ENCODE measurements at regions not wholly inside any gene's neighbourhood (a gene's known extent, or its start where the extent isn't known, plus 50 kb on each side); places are given as distances from the start of the nearest gene placed in this dataset.

DNA sequence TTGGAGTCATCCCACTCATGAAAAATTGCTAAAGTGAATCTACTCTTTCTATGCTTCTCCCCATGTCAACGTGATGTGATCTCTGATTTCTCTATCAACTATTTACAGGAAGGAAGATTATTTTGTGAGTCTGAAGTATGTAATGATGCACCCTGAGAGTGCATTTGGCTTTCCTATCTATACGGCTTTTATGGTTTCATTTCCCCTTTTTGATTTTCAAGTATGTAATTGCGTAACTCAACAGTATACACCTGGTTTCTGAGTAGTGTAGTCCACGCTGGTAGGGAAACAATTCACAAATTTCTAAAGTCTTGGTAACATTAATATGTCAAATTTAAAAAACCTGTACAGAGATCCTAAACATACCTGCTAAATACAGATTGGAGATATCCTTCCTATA, 194.7 kb upstream of the SEMA3A start:
- H3K4me3 ChIP-seq, result no peak overlapping the region
- no peak for DNase-seq (ENCODE audit: low spot score in 2 of 2)
- no peaks in the 10 kb centered on the region for H3K27me3 ChIP-seq
- TF ChIP-seq EP300 (IDR thresholded peaks at IDR 0.05), result no peak
- TF ChIP-seq POLR2A (IDR thresholded peaks at IDR 0.05), result no peak
- TF ChIP-seq, protein P1, sequence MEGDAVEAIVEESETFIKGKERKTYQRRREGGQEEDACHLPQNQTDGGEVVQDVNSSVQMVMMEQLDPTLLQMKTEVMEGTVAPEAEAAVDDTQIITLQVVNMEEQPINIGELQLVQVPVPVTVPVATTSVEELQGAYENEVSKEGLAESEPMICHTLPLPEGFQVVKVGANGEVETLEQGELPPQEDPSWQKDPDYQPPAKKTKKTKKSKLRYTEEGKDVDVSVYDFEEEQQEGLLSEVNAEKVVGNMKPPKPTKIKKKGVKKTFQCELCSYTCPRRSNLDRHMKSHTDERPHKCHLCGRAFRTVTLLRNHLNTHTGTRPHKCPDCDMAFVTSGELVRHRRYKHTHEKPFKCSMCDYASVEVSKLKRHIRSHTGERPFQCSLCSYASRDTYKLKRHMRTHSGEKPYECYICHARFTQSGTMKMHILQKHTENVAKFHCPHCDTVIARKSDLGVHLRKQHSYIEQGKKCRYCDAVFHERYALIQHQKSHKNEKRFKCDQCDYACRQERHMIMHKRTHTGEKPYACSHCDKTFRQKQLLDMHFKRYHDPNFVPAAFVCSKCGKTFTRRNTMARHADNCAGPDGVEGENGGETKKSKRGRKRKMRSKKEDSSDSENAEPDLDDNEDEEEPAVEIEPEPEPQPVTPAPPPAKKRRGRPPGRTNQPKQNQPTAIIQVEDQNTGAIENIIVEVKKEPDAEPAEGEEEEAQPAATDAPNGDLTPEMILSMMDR (IDR thresholded peaks at IDR 0.05), result no peak
- 84% methylated on average over 4 of the region's 4 CpGs for WGBS, 2 donors
- H3K9me3 ChIP-seq, result no peaks in the 10 kb centered on the region
- no peaks in the 10 kb centered on the region for H3K4me1 ChIP-seq
- H3K27ac ChIP-seq, result no peak overlapping the region
- H3K36me3 ChIP-seq, result no peaks in the 10 kb centered on the region

DNA sequence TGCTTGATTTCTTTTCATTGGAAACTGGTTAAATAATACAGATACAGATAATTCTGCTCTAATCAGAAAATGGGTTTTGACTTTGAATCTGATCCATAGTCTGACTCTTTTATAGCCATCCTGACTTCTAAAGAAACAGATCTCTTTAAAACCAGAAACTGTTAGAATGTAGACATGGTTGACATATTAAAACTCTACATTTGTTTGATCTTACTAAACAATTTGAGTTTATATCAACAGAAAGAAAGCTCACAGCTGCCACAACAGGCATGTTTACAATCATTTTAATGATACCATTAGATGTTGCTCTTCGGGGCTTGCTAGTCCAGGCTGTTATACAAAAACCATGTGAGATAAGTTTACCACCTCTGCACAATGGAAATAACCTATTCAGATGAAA, 193.0 kb upstream of the SEMA3A start:
- Histone ChIP-seq H3K4me3 (no peak overlapping the region), H3K9me3 (no peaks in the 10 kb centered on the region), H3K27me3 (no peaks in the 10 kb centered on the region), H3K36me3 (no peaks in the 10 kb centered on the region), H3K4me1 (no peaks in the 10 kb centered on the region), H3K27ac (no peak overlapping the region)
- 63 to 74% methylated on average over 1 of the region's 1 CpG for WGBS, 2 donors
- DNase-seq (ENCODE audit: low spot score in 2 of 2), result no peak
- no peak for TF ChIP-seq EP300 (IDR thresholded peaks at IDR 0.05)
- TF ChIP-seq, protein P1 (IDR thresholded peaks at IDR 0.05), result no peak
- no peak for TF ChIP-seq POLR2A (IDR thresholded peaks at IDR 0.05)

DNA sequence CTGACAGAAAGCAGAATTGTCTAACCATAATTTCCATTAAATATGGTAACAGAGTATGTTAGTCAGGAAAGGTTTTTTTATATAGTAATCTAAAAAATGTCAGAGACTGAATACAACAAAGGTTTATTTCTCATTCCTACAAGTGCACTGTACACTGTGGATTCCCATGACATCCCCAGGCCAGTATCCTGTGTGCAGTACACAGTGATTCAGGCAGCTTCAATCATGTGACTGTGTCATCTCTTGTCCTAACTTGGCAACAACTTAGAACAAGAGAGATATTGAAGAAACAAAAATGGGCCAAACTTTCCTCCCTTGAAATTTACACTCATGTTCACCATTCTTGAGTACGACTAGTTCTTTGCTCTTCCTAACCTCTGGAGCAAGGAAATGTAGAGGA, 189.8 kb upstream of the SEMA3A start:
- no peaks in the 10 kb centered on the region for H3K27me3 ChIP-seq
- DNase-seq (ENCODE audit: low spot score in 2 of 2), result no peak
- H3K27ac ChIP-seq, result no peak overlapping the region
- no peaks in the 10 kb centered on the region for H3K36me3 ChIP-seq
- H3K4me3 ChIP-seq, result no peak overlapping the region
- no peaks in the 10 kb centered on the region for H3K4me1 ChIP-seq
- TF ChIP-seq EP300 (IDR thresholded peaks at IDR 0.05) (no peak), POLR2A (IDR thresholded peaks at IDR 0.05) (no peak)
- TF ChIP-seq, protein P1 (IDR thresholded peaks at IDR 0.05), result no peak
- WGBS, 2 donors, result 50% methylated on average over 1 of the region's 1 CpG
- no peaks in the 10 kb centered on the region for H3K9me3 ChIP-seq

DNA sequence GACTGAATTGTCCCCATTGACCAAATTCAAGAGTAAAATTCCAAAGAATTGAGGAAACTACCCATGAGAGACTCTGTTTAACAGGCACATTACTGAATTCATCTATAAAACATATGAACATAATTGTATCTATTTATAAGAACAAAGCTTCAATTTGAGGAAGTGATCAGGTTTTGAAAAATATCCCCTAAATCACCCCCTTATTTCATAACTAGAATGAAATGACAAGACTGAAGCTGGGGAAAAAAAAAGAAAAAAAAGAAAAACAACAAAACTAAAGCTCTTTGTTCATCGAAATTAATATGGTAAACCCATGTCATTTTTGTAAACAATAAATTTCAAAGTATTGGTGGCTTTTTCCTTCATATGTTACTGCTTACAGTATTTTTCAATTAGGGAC, 184.9 kb upstream of the SEMA3A start:
- H3K4me1 ChIP-seq, result no peaks in the 10 kb centered on the region
- no peak overlapping the region for H3K4me3 ChIP-seq
- H3K36me3 ChIP-seq, result no peaks in the 10 kb centered on the region
- 58 to 61% methylated on average over 1 of the region's 1 CpG for WGBS, 2 donors
- no peaks in the 10 kb centered on the region for H3K9me3 ChIP-seq
- no peak for DNase-seq (ENCODE audit: low spot score in 2 of 2)
- TF ChIP-seq EP300 (IDR thresholded peaks at IDR 0.05) (no peak), POLR2A (IDR thresholded peaks at IDR 0.05) (no peak)
- TF ChIP-seq, protein P1 (IDR thresholded peaks at IDR 0.05), result no peak
- no peaks in the 10 kb centered on the region for H3K27me3 ChIP-seq
- no peak overlapping the region for H3K27ac ChIP-seq

DNA sequence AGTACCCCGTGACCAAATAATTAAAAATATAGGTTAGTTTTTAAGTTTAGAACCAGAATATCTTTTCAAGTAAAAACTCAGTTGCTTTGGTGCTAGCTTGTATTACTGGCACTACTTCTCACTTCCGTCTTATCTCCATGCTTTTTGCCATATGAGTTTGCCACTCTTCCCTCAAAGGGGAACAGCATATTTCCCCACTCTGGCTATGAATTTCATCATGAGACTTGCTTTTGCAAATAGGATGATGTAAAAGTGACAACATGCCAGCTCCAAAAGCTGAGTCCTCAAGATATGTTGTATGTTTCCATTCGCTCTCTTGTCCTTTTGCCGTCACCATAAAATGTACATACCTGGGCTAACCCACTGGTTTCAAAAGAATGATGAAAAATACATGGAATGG, 178.1 kb upstream of the SEMA3A start:
- Histone ChIP-seq H3K4me3 (no peak overlapping the region), H3K36me3 (no peaks in the 10 kb centered on the region), H3K27me3 (no peaks in the 10 kb centered on the region), H3K4me1 (no peaks in the 10 kb centered on the region), H3K27ac (no peak overlapping the region), H3K9me3 (no peaks in the 10 kb centered on the region)
- WGBS, 2 donors, result 96 to 98% methylated on average over 4 of the region's 4 CpGs
- DNase-seq (ENCODE audit: low spot score in 2 of 2), result no peak
- TF ChIP-seq, protein P1 (IDR thresholded peaks at IDR 0.05), result no peak
- no peak for TF ChIP-seq EP300 (IDR thresholded peaks at IDR 0.05)
- TF ChIP-seq POLR2A (IDR thresholded peaks at IDR 0.05), result no peak

Measured in tibial nerve (tissue), 4 donors.